Common myeloid progenitor, CD34-positive (primary cell): ENCODE measurements at regions not wholly inside any gene's neighbourhood (a gene's known extent, or its start where the extent isn't known, plus 50 kb on each side); places are given as distances from the start of the nearest gene placed in this dataset.

Experiments used
- CTCF ChIA-PET: fragments of 350-600 bp; sonication (Branson Sonifier 250); formaldehyde crosslinking; loops from one replicate; lab custom pipeline; 2021; ENCODE audit warnings: antibody characterized with exemption; lab: Charles Lee
- POLR2A ChIA-PET: fragments of 350-600 bp; sonication (Branson Sonifier 250); formaldehyde crosslinking; loops from one replicate; lab custom pipeline; 2021; ENCODE audit warnings: antibody characterized with exemption; lab: Charles Lee
- DNase-seq, 3 donors: peaks; one replicate each; pipeline versions ENCODE4 v3.0.0 to v3.0.0-alpha.2; 2013
- H3K27ac ChIP-seq, 2 experiments: 1 replicate in 1 of 2; 2 replicates in 1 of 2; pipeline ENCODE4 v1.7.0; 2013; ENCODE audit warnings: inconsistent platforms in 2 of 2, low read length in 2 of 2, mild to moderate bottlenecking in 2 of 2, low read depth in 1 of 2, moderate library complexity in 1 of 2; ENCODE audit not compliant: severe bottlenecking in 2 of 2, insufficient read depth in 1 of 2, poor library complexity in 1 of 2
- H3K27me3 ChIP-seq, 5 experiments: replicated peaks in 2 of 5; 1 replicate in 3 of 5; 2 replicates in 2 of 5; pipeline versions ENCODE4 v1.6.1 to v1.7.0; 2013; ENCODE audit warnings: low read length in 4 of 5, mild to moderate bottlenecking in 2 of 5, moderate library complexity in 2 of 5, inconsistent platforms in 1 of 5; ENCODE audit not compliant: insufficient read depth in 5 of 5, control insufficient read depth in 4 of 5
- H3K36me3 ChIP-seq, 4 experiments: 1 replicate in 2 of 4; 2 replicates in 2 of 4; pipeline versions ENCODE4 v1.6.1 to v1.7.0; 2013; ENCODE audit warnings: low read length in 3 of 4, control low read depth in 1 of 4, mild to moderate bottlenecking in 1 of 4; ENCODE audit not compliant: control insufficient read depth in 4 of 4, insufficient read depth in 4 of 4
- H3K4me1 ChIP-seq, 4 experiments: 1 replicate in 3 of 4; 2 replicates in 1 of 4; pipeline versions ENCODE4 v1.6.1 to v1.7.1; 2013; ENCODE audit warnings: low read length in 3 of 4, mild to moderate bottlenecking in 3 of 4, control low read depth in 1 of 4, inconsistent platforms in 1 of 4, moderate library complexity in 1 of 4; ENCODE audit not compliant: control insufficient read depth in 4 of 4, insufficient read depth in 4 of 4; ENCODE audit errors: control extremely low read depth in 1 of 4
- H3K4me3 ChIP-seq, 7 experiments: 1 replicate in 4 of 7; 2 replicates in 3 of 7; pipeline versions ENCODE4 v1.5.1 to v1.7.0; 2013; ENCODE audit warnings: mild to moderate bottlenecking in 7 of 7, low read length in 6 of 7, moderate library complexity in 6 of 7, inconsistent platforms in 2 of 7, low read depth in 2 of 7, control low read depth in 1 of 7; ENCODE audit not compliant: insufficient read depth in 4 of 7, control insufficient read depth in 1 of 7; ENCODE audit errors: extremely low read depth in 1 of 7
- H3K9me3 ChIP-seq, 5 experiments: 1 replicate in 4 of 5; 2 replicates in 1 of 5; pipeline versions ENCODE4 v1.6.1 to v1.7.1; 2013; ENCODE audit warnings: low read length in 4 of 5, mild to moderate bottlenecking in 2 of 5, inconsistent platforms in 1 of 5, low read depth in 1 of 5, moderate library complexity in 1 of 5; ENCODE audit not compliant: control insufficient read depth in 4 of 5, insufficient read depth in 2 of 5; ENCODE audit errors: control extremely low read depth in 1 of 5
- WGBS: methylation state at CpG from one replicate; pipeline ENCODE4 v1.1.5; 2013; ENCODE audit not compliant: insufficient coverage; 5-methylcytosine and 5-hydroxymethylcytosine counted together

DNA sequence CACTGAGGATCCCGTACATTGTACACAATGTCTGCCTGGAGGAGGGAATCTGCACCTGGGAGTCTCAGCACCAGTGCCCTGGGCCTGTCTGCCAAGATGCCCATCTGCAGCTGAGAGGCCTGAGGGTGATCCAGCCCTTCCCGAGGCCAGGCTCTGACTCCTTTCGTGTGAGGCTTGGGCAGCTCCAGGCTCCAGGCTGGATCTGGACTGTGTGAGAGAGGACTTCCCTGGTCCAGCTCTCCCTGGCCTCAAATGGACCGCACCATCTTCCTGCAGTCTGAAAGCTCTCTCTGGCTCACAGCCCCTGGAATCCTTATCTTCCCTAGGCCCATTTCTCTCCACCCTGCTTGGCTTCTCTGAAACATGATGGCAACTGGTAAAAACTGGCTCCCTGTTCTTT is 324.6 kb downstream of the DYSF start:
- Histone ChIP-seq H3K27ac (no peak overlapping the region), H3K4me1 (no peaks in the 10 kb centered on the region), H3K36me3 (no peaks in the 10 kb centered on the region), H3K4me3 (no peak overlapping the region), H3K27me3 (peaks cover 0 to 5% (median 3%) of the 10 kb centered on the region in 5 experiments), H3K9me3 (no peaks in the 10 kb centered on the region)
- no peak for DNase-seq
- POLR2A ChIA-PET: no interaction called here
- 91% methylated on average over 3 of the region's 4 CpGs for WGBS
- CTCF ChIA-PET: no interaction called here

- Histone ChIP-seq H3K27me3 (peaks cover 0 to 3% (median under 1%) of the 10 kb centered on the region in 5 experiments), H3K4me3 (no peak overlapping the region), H3K27ac (no peak overlapping the region), H3K9me3 (peaks cover 0 to 1% (median 0%) of the 10 kb centered on the region in 5 experiments), H3K4me1 (no peaks in the 10 kb centered on the region), H3K36me3 (no peaks in the 10 kb centered on the region)
- 87% methylated on average over 3 of the region's 3 CpGs for WGBS
- ChIA-PET CTCF (no interaction called here), POLR2A (no interaction called here)
- DNase-seq: no peak
Observed at GRCh38 chr2:71776227-71776626, 322.9 kb downstream of the DYSF start.

DNA sequence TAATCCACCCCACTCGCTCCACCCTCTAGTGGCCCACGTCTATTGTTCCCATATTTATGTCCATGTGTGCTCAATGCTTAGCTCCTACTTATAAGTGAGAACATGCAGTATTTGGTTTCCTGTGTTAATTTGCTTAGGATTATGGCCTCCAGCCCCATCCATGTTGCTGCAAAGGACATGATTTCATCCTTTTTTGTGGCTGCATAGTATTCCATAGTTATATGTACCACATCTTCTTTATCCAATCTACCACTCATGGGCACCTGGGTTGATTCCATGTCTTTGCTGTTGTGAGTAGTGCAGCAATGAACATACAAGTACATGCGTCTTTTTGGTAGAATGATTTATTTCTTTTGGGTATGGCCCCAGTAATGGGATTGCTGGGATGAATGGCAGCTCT is 319.9 kb downstream of the DYSF start:
- Histone ChIP-seq H3K4me3 (no peak overlapping the region), H3K4me1 (no peaks in the 10 kb centered on the region), H3K27ac (no peak overlapping the region), H3K9me3 (peaks cover 0 to 8% (median 0%) of the 10 kb centered on the region in 5 experiments), H3K27me3 (no peaks in the 10 kb centered on the region), H3K36me3 (no peaks in the 10 kb centered on the region)
- POLR2A ChIA-PET: no interaction called here
- no CpG with 5 or more reads among the region's 3 CpGs for WGBS
- CTCF ChIA-PET: no interaction called here
- DNase-seq: no peak

- Histone ChIP-seq H3K4me1 (no peaks in the 10 kb centered on the region), H3K9me3 (peaks cover 0 to 8% (median 0%) of the 10 kb centered on the region in 5 experiments), H3K4me3 (no peak overlapping the region), H3K27ac (no peak overlapping the region), H3K27me3 (no peaks in the 10 kb centered on the region), H3K36me3 (no peaks in the 10 kb centered on the region)
- DNase-seq: no peak
- POLR2A ChIA-PET: no interaction called here
- WGBS: no CpG with 5 or more reads among the region's 4 CpGs
- CTCF ChIA-PET: no interaction called here
Observed at GRCh38 chr2:71772510-71773172, 319.3 kb downstream of the DYSF start.

- Histone ChIP-seq H3K27me3 (no peaks in the 10 kb centered on the region), H3K9me3 (peaks cover 0 to 8% (median 0%) of the 10 kb centered on the region in 5 experiments), H3K4me1 (no peaks in the 10 kb centered on the region), H3K27ac (no peak overlapping the region), H3K4me3 (no peak overlapping the region), H3K36me3 (no peaks in the 10 kb centered on the region)
- CTCF ChIA-PET: no interaction called here
- POLR2A ChIA-PET: no interaction called here
- no peak for DNase-seq
- WGBS: no CpG with 5 or more reads among the region's 1 CpG
Observed at GRCh38 chr2:71767663-71768062, 314.3 kb downstream of the DYSF start.

GRCh38 chr2:71759060-71759459 is 305.7 kb downstream of the DYSF start:
- WGBS: 80% methylated on average over 4 of the region's 6 CpGs
- CTCF ChIA-PET: no interaction called here
- Histone ChIP-seq H3K27me3 (peaks cover 0 to 6% (median 2%) of the 10 kb centered on the region in 5 experiments), H3K4me1 (no peaks in the 10 kb centered on the region), H3K36me3 (no peaks in the 10 kb centered on the region), H3K27ac (no peak overlapping the region), H3K9me3 (peaks cover 0 to 1% (median 0%) of the 10 kb centered on the region in 5 experiments), H3K4me3 (no peak overlapping the region)
- DNase-seq: no peak
- POLR2A ChIA-PET: no interaction called here

GRCh38 chr2:71757351-71757750 is 304.0 kb downstream of the DYSF start:
- no peak overlapping the region for H3K27ac ChIP-seq
- POLR2A ChIA-PET: no interaction called here
- CTCF ChIA-PET: no interaction called here
- H3K9me3 ChIP-seq: peaks cover 0 to 1% (median 0%) of the 10 kb centered on the region in 5 experiments
- no peaks in the 10 kb centered on the region for H3K36me3 ChIP-seq
- H3K4me1 ChIP-seq: no peaks in the 10 kb centered on the region
- WGBS: 57% methylated on average over 6 of the region's 9 CpGs
- no peak for DNase-seq
- peaks cover 0 to 6% (median 2%) of the 10 kb centered on the region in 5 experiments for H3K27me3 ChIP-seq
- H3K4me3 ChIP-seq: no peak overlapping the region
